ENCODE measurements at regions not wholly inside any gene's neighbourhood (a gene's known extent, or its start where the extent isn't known, plus 50 kb on each side); places are given as distances from the start of the nearest gene placed in this dataset.

DNA sequence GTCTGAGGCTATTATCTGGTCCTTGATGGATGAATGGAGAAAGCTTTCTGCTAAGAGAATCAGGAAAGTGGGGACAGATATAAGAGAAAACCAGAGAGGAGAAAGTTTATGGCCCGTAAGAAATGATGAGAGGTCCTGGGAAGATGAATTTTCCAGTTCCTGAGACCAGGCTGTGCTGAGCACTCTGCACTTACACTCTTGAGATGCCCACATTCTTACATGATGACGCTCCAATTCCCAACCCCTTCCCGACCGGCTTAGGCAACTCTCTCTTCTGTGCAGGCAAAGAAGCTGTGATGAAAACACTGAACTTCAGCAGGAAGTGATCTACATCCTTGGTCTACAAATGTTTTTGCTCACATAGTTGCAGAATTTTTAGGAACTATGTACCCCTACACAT, 417.0 kb downstream of the ARHGEF28 start:
- TF ChIP-seq, protein P1, sequence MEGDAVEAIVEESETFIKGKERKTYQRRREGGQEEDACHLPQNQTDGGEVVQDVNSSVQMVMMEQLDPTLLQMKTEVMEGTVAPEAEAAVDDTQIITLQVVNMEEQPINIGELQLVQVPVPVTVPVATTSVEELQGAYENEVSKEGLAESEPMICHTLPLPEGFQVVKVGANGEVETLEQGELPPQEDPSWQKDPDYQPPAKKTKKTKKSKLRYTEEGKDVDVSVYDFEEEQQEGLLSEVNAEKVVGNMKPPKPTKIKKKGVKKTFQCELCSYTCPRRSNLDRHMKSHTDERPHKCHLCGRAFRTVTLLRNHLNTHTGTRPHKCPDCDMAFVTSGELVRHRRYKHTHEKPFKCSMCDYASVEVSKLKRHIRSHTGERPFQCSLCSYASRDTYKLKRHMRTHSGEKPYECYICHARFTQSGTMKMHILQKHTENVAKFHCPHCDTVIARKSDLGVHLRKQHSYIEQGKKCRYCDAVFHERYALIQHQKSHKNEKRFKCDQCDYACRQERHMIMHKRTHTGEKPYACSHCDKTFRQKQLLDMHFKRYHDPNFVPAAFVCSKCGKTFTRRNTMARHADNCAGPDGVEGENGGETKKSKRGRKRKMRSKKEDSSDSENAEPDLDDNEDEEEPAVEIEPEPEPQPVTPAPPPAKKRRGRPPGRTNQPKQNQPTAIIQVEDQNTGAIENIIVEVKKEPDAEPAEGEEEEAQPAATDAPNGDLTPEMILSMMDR (IDR thresholded peaks at IDR 0.05; ENCODE audit: insufficient read depth, low read length, poor library complexity, severe bottlenecking), result no peak
- no peak for DNase-seq (ENCODE audit: low read depth)
- no peaks in the 10 kb centered on the region for H3K36me3 ChIP-seq (ENCODE audit: control insufficient read depth, insufficient read depth, low read length)
- H3K27me3 ChIP-seq (ENCODE audit: control insufficient read depth, insufficient read depth, low read length), result no peaks in the 10 kb centered on the region
- no peak overlapping the region for H3K4me3 ChIP-seq (ENCODE audit: low read depth, low read length)

DNA sequence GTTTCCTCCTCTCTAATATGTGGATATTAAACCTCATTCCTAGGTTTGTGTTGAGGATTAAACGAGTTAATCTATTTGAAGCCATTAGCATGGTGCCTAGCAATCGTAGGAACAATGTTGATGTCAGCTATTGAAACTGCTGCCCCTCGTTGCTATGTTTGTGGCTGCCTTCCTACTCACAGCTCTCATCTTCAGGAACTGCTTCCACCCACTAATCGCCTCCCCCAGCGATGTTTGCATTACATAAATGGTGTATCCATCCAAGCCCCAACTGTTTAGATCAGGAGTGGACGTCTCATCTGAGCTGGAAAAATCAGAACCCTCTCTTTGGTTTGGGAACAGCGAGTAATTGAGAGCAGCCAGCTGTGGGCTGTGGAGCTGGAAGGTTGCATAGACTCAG, 416.6 kb downstream of the ARHGEF28 start:
- H3K36me3 ChIP-seq (ENCODE audit: control insufficient read depth, insufficient read depth, low read length), result no peaks in the 10 kb centered on the region
- TF ChIP-seq, protein P1 (IDR thresholded peaks at IDR 0.05; ENCODE audit: insufficient read depth, low read length, poor library complexity, severe bottlenecking), result no peak
- no peaks in the 10 kb centered on the region for H3K27me3 ChIP-seq (ENCODE audit: control insufficient read depth, insufficient read depth, low read length)
- no peak for DNase-seq (ENCODE audit: low read depth)
- no peak overlapping the region for H3K4me3 ChIP-seq (ENCODE audit: low read depth, low read length)

DNA sequence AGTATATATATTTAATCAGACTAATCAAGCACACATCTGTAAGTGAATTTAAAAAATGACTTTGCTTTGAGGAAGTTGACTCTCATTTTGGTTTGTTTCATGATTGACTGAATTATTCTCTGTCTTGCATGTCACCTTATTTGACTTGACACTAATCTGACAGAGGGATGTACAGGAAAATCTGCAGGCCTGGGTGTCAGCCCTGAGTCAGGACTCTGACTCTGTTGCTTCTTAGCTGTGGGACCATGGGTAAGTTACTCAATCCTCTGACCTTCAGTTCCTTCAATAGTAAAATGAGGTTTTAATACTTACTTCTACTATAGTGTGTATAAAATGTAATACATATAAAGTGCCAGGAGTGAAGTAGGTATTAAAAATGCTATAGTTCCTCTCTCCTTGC, 415.9 kb downstream of the ARHGEF28 start:
- Histone ChIP-seq H3K4me3 (ENCODE audit: low read depth, low read length) (no peak overlapping the region), H3K27me3 (ENCODE audit: control insufficient read depth, insufficient read depth, low read length) (no peaks in the 10 kb centered on the region), H3K36me3 (ENCODE audit: control insufficient read depth, insufficient read depth, low read length) (no peaks in the 10 kb centered on the region)
- TF ChIP-seq, protein P1 (IDR thresholded peaks at IDR 0.05; ENCODE audit: insufficient read depth, low read length, poor library complexity, severe bottlenecking), result no peak
- DNase-seq (ENCODE audit: low read depth), result no peak

DNA sequence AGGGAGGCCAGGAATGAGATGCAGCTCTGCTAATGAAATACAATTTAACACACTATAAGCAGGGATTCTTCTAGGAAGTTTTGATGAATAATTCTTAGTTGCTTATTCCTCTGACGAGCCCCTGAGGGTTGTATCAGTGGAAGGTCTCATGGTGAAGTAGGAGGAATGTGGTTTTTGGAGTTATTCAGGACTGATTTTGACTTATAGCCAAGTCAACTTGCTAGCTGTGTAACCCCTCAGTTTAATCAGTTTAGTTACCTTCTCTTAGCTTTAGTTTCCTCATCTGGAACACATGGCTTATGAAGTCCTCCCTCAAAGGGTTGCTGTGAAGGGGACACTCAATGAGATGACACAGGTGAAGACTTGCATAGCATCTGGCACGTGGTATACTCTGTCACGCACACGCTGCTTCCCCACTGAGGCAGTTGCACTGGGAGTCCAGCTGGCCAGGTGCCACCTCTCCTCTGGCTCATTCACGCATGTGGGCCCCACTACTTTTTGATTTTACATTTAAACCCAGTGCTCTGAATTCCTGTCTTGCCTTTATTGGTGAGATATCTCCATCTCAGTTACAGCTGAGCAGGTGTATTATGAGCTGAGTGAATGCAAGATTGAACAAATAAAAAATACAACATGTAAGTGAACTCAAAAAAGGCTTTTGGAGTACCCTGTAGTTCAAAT, 415.0 kb downstream of the ARHGEF28 start:
- TF ChIP-seq, protein P1 (IDR thresholded peaks at IDR 0.05; ENCODE audit: insufficient read depth, low read length, poor library complexity, severe bottlenecking), result no peak
- Histone ChIP-seq H3K27me3 (ENCODE audit: control insufficient read depth, insufficient read depth, low read length) (no peaks in the 10 kb centered on the region), H3K4me3 (ENCODE audit: low read depth, low read length) (no peak overlapping the region), H3K36me3 (ENCODE audit: control insufficient read depth, insufficient read depth, low read length) (no peaks in the 10 kb centered on the region)
- no peak for DNase-seq (ENCODE audit: low read depth)

DNA sequence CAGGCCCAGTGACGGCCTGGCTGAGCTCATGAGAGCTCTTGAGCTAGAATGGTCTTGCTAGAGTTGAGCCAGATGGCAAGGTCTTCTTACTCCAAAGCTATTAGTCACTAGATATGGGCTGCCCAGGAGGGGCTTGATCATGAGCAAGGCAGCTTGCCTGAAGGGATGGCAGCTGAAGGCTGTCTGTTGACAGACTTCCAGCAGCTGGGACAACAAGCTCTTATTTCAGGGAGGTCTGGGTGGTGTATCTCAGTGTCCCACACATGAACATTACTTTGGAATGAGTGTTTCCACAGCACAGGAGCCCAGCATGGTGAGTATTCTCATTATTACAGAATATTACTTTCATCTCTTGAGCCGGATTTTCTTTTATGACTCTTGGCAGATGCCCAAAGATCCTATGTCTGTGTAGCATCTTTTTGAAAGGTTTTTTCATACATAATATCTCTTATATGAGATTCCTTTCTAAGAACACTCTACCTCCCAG, 414.1 kb downstream of the ARHGEF28 start:
- Histone ChIP-seq H3K36me3 (ENCODE audit: control insufficient read depth, insufficient read depth, low read length) (no peaks in the 10 kb centered on the region), H3K27me3 (ENCODE audit: control insufficient read depth, insufficient read depth, low read length) (no peaks in the 10 kb centered on the region), H3K4me3 (ENCODE audit: low read depth, low read length) (no peak overlapping the region)
- TF ChIP-seq, protein P1 (IDR thresholded peaks at IDR 0.05; ENCODE audit: insufficient read depth, low read length, poor library complexity, severe bottlenecking), result no peak
- peak; percentile 51 for DNase-seq (ENCODE audit: low read depth)

DNA sequence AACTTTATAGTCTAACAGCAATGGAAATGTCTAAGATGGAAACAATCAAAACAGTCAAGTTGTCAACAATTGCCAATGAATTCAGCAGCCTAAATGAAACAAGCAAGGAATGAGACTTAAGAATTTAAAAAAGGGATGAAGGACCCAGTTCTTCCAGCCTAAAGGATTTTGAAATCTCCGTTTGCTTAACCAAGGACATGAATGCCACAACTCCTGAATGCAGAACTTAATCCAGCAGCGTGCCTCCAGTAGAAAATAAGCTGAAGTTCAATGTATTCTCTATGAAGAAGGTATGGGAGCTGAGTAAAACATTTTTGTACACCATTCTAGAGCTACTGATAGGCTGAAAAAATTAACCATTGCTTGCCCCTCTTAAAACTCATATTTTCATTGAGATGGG, 411.3 kb downstream of the ARHGEF28 start:
- Histone ChIP-seq H3K27me3 (ENCODE audit: control insufficient read depth, insufficient read depth, low read length) (no peaks in the 10 kb centered on the region), H3K36me3 (ENCODE audit: control insufficient read depth, insufficient read depth, low read length) (no peaks in the 10 kb centered on the region), H3K4me3 (ENCODE audit: low read depth, low read length) (no peak overlapping the region)
- DNase-seq (ENCODE audit: low read depth), result no peak
- TF ChIP-seq, protein P1 (IDR thresholded peaks at IDR 0.05; ENCODE audit: insufficient read depth, low read length, poor library complexity, severe bottlenecking), result no peak
